Liver (tissue), 3 donors: ENCODE measurements at regions not wholly inside any gene's neighbourhood (a gene's known extent, or its start where the extent isn't known, plus 50 kb on each side); places are given as distances from the start of the nearest gene placed in this dataset.

ENCODE experiments used
- CTCF ChIP-seq: fragments of 150-350 bp; IDR thresholded peaks from 2 replicates; pipeline ENCODE4 v1.5.1; 2017; ENCODE audit warnings: improper control_type of control experiment, low read depth, low read length; ENCODE audit not compliant: missing input control
- EGR1 ChIP-seq, 2 donors: IDR thresholded peaks; 2 replicates each; pipeline ENCODE4 v1.6.1; 2016 to 2018; ENCODE audit warnings: antibody characterized with exemption in 2 of 2, low read depth in 2 of 2
- SP1 ChIP-seq: IDR thresholded peaks from 2 replicates; pipeline ENCODE4 v1.6.1; 2018; ENCODE audit warnings: antibody characterized with exemption, mild to moderate bottlenecking
- donor health status: healthy.
- donor health status: healthy.

GRCh38 chr6:167532410-167533288 lies 207.8 kb downstream of the TTLL2 start:
- TF ChIP-seq SP1 = no peak
- no peak for TF ChIP-seq CTCF
- TF ChIP-seq EGR1 (IDR thresholded peaks at IDR 0.05; ENCODE audit: low read depth in 2 of 2) = no peak
